ENCODE measurements at regions not wholly inside any gene's neighbourhood (a gene's known extent, or its start where the extent isn't known, plus 50 kb on each side); places are given as distances from the start of the nearest gene placed in this dataset.
"Not testable (repeated sequence)": the region's sequence is repeated elsewhere in the genome, so short reads cannot be mapped to it uniquely, and the experiment has no call there.

GRCh38 chr3:65153850-65154512 lies 466.2 kb upstream of the ADAMTS9 start:
- H3K36me3 ChIP-seq (ENCODE audit: control insufficient read depth, insufficient read depth, low read length) = no peaks in the 10 kb centered on the region
- H3K27ac ChIP-seq (ENCODE audit: low read depth, low read length) = no peak overlapping the region
- no peak overlapping the region for H3K9ac ChIP-seq (ENCODE audit: low read length)
- H3K4me1 ChIP-seq (ENCODE audit: control insufficient read depth, insufficient read depth, low read length) = no peaks in the 10 kb centered on the region
- no peak overlapping the region for H3K4me3 ChIP-seq (ENCODE audit: low read length)
- H3K27me3 ChIP-seq (ENCODE audit: control insufficient read depth, insufficient read depth, low read length) = no peaks in the 10 kb centered on the region

GRCh38 chr3:65151666-65152065 lies 463.9 kb upstream of the ADAMTS9 start:
- no peak overlapping the region for H3K4me3 ChIP-seq (ENCODE audit: low read length)
- no peaks in the 10 kb centered on the region for H3K36me3 ChIP-seq (ENCODE audit: control insufficient read depth, insufficient read depth, low read length)
- no peaks in the 10 kb centered on the region for H3K27me3 ChIP-seq (ENCODE audit: control insufficient read depth, insufficient read depth, low read length)
- no peak overlapping the region for H3K9ac ChIP-seq (ENCODE audit: low read length)
- H3K27ac ChIP-seq (ENCODE audit: low read depth, low read length) = no peak overlapping the region
- H3K4me1 ChIP-seq (ENCODE audit: control insufficient read depth, insufficient read depth, low read length) = no peaks in the 10 kb centered on the region

- no peak overlapping the region for H3K4me3 ChIP-seq (ENCODE audit: low read length)
- H3K27me3 ChIP-seq (ENCODE audit: control insufficient read depth, insufficient read depth, low read length) = no peaks in the 10 kb centered on the region
- no peak overlapping the region for H3K27ac ChIP-seq (ENCODE audit: low read depth, low read length)
- H3K4me1 ChIP-seq (ENCODE audit: control insufficient read depth, insufficient read depth, low read length) = no peaks in the 10 kb centered on the region
- H3K36me3 ChIP-seq (ENCODE audit: control insufficient read depth, insufficient read depth, low read length) = no peaks in the 10 kb centered on the region
- H3K9ac ChIP-seq (ENCODE audit: low read length) = no peak overlapping the region
These were observed 462.1 kb upstream of the ADAMTS9 start for GRCh38 chr3:65149877-65150276.

DNA sequence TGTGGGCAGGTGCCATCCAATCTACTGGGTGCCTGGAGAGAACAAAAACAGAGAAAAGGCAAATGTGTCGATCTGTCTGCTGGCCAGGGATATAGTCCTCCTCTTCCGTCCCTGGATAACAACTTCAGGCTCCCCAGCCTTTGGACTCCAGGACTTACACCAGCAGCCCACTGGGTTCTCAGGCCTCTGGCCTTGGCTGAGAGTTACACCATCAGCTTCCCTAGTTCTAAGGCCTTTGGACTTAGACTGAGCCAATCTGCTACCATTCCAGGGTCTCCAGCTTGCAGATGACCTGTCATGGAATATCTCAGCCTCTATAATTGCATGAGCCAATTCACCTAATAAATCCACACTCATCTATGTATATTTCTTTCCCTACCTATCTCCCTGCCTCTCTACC lies 460.9 kb upstream of the ADAMTS9 start:
- no peak overlapping the region for H3K9ac ChIP-seq (ENCODE audit: low read length)
- H3K4me3 ChIP-seq (ENCODE audit: low read length) = no peak overlapping the region
- no peak overlapping the region for H3K27ac ChIP-seq (ENCODE audit: low read depth, low read length)
- no peaks in the 10 kb centered on the region for H3K36me3 ChIP-seq (ENCODE audit: control insufficient read depth, insufficient read depth, low read length)
- H3K27me3 ChIP-seq (ENCODE audit: control insufficient read depth, insufficient read depth, low read length) = no peaks in the 10 kb centered on the region
- no peaks in the 10 kb centered on the region for H3K4me1 ChIP-seq (ENCODE audit: control insufficient read depth, insufficient read depth, low read length)

- H3K4me1 ChIP-seq (ENCODE audit: control insufficient read depth, insufficient read depth, low read length) = no peaks in the 10 kb centered on the region
- no peak overlapping the region for H3K27ac ChIP-seq (ENCODE audit: low read depth, low read length)
- no peaks in the 10 kb centered on the region for H3K27me3 ChIP-seq (ENCODE audit: control insufficient read depth, insufficient read depth, low read length)
- H3K4me3 ChIP-seq (ENCODE audit: low read length) = no peak overlapping the region
- no peak overlapping the region for H3K9ac ChIP-seq (ENCODE audit: low read length)
- H3K36me3 ChIP-seq (ENCODE audit: control insufficient read depth, insufficient read depth, low read length) = no peaks in the 10 kb centered on the region
These were observed 458.4 kb upstream of the ADAMTS9 start for GRCh38 chr3:65146179-65146578.

GRCh38 chr3:65145680-65146079 lies 457.9 kb upstream of the ADAMTS9 start:
- no peak overlapping the region for H3K27ac ChIP-seq (ENCODE audit: low read depth, low read length)
- no peaks in the 10 kb centered on the region for H3K27me3 ChIP-seq (ENCODE audit: control insufficient read depth, insufficient read depth, low read length)
- no peak overlapping the region for H3K9ac ChIP-seq (ENCODE audit: low read length)
- no peak overlapping the region for H3K4me3 ChIP-seq (ENCODE audit: low read length)
- no peaks in the 10 kb centered on the region for H3K4me1 ChIP-seq (ENCODE audit: control insufficient read depth, insufficient read depth, low read length)
- no peaks in the 10 kb centered on the region for H3K36me3 ChIP-seq (ENCODE audit: control insufficient read depth, insufficient read depth, low read length)

DNA sequence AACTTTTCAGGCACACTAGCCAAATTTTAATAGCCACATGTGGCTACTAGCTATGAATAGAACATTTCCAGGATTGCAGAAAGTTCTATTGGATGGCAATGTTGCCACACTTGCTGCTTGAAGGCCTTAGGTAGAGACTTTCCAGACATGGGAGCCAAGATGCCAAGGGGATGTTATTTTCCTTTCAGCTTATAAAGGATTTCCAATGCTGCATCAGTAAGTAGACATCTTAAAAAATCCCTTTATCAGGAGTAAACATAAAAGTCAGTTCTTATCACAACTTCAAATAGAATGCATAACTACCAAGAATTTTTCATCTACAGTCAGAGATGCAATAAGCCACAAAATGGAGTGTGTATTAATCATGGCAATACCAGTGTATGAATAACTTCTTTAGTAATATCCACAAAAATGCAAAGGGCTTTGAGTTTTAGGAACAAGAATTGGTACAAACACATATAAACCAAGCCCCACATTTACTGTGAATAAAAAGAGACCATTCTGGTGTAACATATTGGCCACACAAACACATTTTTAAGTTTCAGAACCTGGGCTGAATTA lies 457.1 kb upstream of the ADAMTS9 start:
- H3K4me1 ChIP-seq (ENCODE audit: control insufficient read depth, insufficient read depth, low read length) = no peaks in the 10 kb centered on the region
- H3K27me3 ChIP-seq (ENCODE audit: control insufficient read depth, insufficient read depth, low read length) = no peaks in the 10 kb centered on the region
- no peaks in the 10 kb centered on the region for H3K36me3 ChIP-seq (ENCODE audit: control insufficient read depth, insufficient read depth, low read length)
- H3K9ac ChIP-seq (ENCODE audit: low read length) = no peak overlapping the region
- H3K4me3 ChIP-seq (ENCODE audit: low read length) = no peak overlapping the region
- H3K27ac ChIP-seq (ENCODE audit: low read depth, low read length) = no peak overlapping the region

- Histone ChIP-seq H3K4me3 (ENCODE audit: low read length) (no peak overlapping the region), H3K27ac (ENCODE audit: low read depth, low read length) (no peak overlapping the region), H3K27me3 (ENCODE audit: control insufficient read depth, insufficient read depth, low read length) (no peaks in the 10 kb centered on the region), H3K4me1 (ENCODE audit: control insufficient read depth, insufficient read depth, low read length) (no peaks in the 10 kb centered on the region), H3K9ac (ENCODE audit: low read length) (no peak overlapping the region), H3K36me3 (ENCODE audit: control insufficient read depth, insufficient read depth, low read length) (no peaks in the 10 kb centered on the region)
These were observed 454.7 kb upstream of the ADAMTS9 start for GRCh38 chr3:65142456-65142855.

- H3K4me1 ChIP-seq (ENCODE audit: control insufficient read depth, insufficient read depth, low read length) = no peaks in the 10 kb centered on the region
- no peaks in the 10 kb centered on the region for H3K27me3 ChIP-seq (ENCODE audit: control insufficient read depth, insufficient read depth, low read length)
- no peak overlapping the region for H3K4me3 ChIP-seq (ENCODE audit: low read length)
- H3K36me3 ChIP-seq (ENCODE audit: control insufficient read depth, insufficient read depth, low read length) = no peaks in the 10 kb centered on the region
- no peak overlapping the region for H3K27ac ChIP-seq (ENCODE audit: low read depth, low read length)
- H3K9ac ChIP-seq (ENCODE audit: low read length) = no peak overlapping the region
These were observed 450.8 kb upstream of the ADAMTS9 start for GRCh38 chr3:65138556-65138955.

GRCh38 chr3:65133752-65134151 lies 446.0 kb upstream of the ADAMTS9 start:
- not testable (repeated sequence) for H3K4me1 ChIP-seq (ENCODE audit: control insufficient read depth, insufficient read depth, low read length); H3K27ac ChIP-seq (ENCODE audit: low read depth, low read length); H3K9ac ChIP-seq (ENCODE audit: low read length); H3K36me3 ChIP-seq (ENCODE audit: control insufficient read depth, insufficient read depth, low read length); H3K4me3 ChIP-seq (ENCODE audit: low read length); H3K27me3 ChIP-seq (ENCODE audit: control insufficient read depth, insufficient read depth, low read length)

GRCh38 chr3:65130782-65131181 lies 443.0 kb upstream of the ADAMTS9 start:
- Histone ChIP-seq H3K9ac (ENCODE audit: low read length) (no peak overlapping the region), H3K27ac (ENCODE audit: low read depth, low read length) (no peak overlapping the region), H3K4me3 (ENCODE audit: low read length) (no peak overlapping the region), H3K27me3 (ENCODE audit: control insufficient read depth, insufficient read depth, low read length) (no peaks in the 10 kb centered on the region), H3K36me3 (ENCODE audit: control insufficient read depth, insufficient read depth, low read length) (no peaks in the 10 kb centered on the region), H3K4me1 (ENCODE audit: control insufficient read depth, insufficient read depth, low read length) (no peaks in the 10 kb centered on the region)

DNA sequence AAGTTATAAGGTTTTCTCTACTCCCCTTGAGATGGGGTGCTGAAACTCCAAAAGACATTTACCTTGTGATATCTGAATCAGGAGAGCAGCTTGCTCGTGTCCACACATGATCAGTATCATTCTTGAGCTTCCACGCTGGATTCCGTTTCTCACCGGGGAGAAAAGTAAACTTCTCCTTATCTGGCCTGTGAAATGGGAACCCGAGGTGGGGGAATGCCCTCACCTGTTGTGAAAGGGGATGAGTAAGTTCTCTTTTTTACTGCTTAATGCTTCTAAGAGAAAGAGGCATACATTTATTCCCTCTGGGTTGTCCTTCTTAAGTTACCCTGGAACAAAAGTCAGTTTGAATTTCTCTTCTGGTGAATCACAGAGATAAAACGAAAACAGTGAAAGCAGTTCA lies 440.5 kb upstream of the ADAMTS9 start:
- H3K4me1 ChIP-seq (ENCODE audit: control insufficient read depth, insufficient read depth, low read length) = no peaks in the 10 kb centered on the region

More for the DNA sequence above, 440.5 kb upstream of the ADAMTS9 start:
- H3K36me3 ChIP-seq (ENCODE audit: control insufficient read depth, insufficient read depth, low read length) = no peaks in the 10 kb centered on the region
- no peak overlapping the region for H3K9ac ChIP-seq (ENCODE audit: low read length)
- no peak overlapping the region for H3K27ac ChIP-seq (ENCODE audit: low read depth, low read length)
- no peaks in the 10 kb centered on the region for H3K27me3 ChIP-seq (ENCODE audit: control insufficient read depth, insufficient read depth, low read length)
- no peak overlapping the region for H3K4me3 ChIP-seq (ENCODE audit: low read length)
